SK-N-MC (cell line): ENCODE measurements at regions not wholly inside any gene's neighbourhood (a gene's known extent, or its start where the extent isn't known, plus 50 kb on each side); places are given as distances from the start of the nearest gene placed in this dataset.

Experiments used
- EZH2 ChIP-seq: fragments of 200-600 bp; sonication (generic); IDR thresholded peaks from one replicate; pipeline ENCODE4 v1.6.1; 2017; ENCODE audit warnings: antibody characterized with exemption
- POLR2AphosphoS5 ChIP-seq: IDR thresholded peaks from 2 replicates; pipeline ENCODE4 v1.6.1; 2012; ENCODE audit warnings: mild to moderate bottlenecking, low read depth, low read length, borderline replicate concordance

GRCh38 chrX:120761810-120762209, 113.9 kb downstream of the CT47B1 start:
- TF ChIP-seq EZH2, result no peak
- TF ChIP-seq POLR2AphosphoS5, result no peak
